ENCODE measurements at regions not wholly inside any gene's neighbourhood (a gene's known extent, or its start where the extent isn't known, plus 50 kb on each side); places are given as distances from the start of the nearest gene placed in this dataset.
A peak's percentile ranks its signal among the peaks of the same experiment; 100 is the strongest.
"Not testable (repeated sequence)": the region's sequence is repeated elsewhere in the genome, so short reads cannot be mapped to it uniquely, and the experiment has no call there.

DNA sequence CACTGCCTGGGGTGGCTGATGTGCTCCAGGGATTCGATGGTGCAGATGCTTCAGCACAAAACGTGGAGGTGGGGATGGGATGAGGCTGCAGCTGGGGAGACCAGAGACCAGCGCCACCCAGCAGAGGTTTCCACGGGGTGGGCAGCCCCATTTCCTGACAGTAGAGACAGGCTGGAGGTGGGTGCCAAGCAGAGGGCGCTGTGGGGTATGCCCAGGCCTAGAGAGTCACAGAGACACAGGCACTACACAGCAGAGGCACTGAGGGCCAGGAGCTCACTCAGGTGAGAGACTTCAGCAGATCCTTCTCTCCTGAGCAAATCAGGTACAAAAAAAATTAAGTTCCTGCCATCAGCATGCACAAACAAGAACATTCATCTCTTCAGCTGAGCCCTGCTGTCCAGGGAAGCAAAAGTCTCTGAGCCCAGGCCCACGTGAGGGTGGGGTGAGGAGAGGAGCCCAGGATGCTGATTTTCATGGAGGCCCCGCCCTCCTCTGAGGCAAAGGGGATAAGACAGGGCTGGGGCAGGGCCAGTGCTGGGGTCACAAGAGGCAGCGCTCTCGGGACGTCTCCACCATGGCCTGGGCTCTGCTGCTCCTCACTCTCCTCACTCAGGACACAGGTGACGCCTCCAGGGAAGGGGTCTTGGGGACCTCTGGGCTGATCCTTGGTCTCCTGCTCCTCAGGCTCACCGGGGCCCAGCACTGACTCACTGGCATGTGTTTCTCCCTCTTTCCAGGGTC is 53.1 kb downstream of the GGTLC2 start:
- no peak for ATAC-seq
- intact Hi-C loops (cut with DNase I), result no loop called here

DNA sequence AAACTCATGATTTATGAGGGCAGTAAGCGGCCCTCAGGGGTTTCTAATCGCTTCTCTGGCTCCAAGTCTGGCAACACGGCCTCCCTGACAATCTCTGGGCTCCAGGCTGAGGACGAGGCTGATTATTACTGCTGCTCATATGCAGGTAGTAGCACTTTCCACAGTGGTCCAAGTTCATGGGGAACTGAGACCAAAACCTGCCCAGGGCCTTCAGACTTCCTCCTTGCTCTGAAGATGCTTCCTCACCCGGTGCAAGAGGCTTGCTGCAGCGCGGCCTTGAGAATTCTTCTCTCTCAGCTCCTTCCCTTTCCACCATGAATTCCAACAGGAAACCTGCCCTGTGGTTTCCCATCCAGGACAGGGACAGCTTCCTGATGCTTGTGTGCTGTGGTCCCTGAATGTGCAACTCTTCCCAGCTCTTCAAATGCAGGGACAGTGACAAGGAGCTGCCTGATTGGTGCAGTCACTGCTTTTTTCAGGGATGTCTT is 53.9 kb downstream of the GGTLC2 start:
- no peak for DNase-seq
- no peak for ATAC-seq
- intact Hi-C loops (cut with DNase I), result no loop called here

More for the DNA sequence above, 53.1 kb downstream of the GGTLC2 start:
- DNase-seq, result no peak

DNA sequence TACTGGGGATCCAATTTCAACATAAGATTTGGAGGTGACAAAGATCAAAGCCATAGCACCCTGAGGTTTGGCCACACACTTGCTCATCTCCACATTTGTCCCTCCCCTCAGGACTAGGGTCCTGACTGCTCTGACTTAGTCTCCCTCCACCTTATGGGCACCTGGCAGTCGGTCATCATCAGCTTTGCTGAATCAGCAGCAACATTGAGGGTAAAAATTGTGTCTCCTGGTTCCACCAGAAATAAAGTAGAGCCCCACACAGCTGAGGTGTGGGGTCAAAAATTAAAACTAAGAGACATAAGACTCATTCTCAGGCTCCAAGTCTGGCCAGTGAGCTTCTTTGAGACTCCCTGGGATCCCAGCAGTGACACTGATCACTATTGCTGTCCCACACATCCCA is 56.2 kb downstream of the GGTLC2 start:
- ATAC-seq (no peak), DNase-seq (no peak)

DNA sequence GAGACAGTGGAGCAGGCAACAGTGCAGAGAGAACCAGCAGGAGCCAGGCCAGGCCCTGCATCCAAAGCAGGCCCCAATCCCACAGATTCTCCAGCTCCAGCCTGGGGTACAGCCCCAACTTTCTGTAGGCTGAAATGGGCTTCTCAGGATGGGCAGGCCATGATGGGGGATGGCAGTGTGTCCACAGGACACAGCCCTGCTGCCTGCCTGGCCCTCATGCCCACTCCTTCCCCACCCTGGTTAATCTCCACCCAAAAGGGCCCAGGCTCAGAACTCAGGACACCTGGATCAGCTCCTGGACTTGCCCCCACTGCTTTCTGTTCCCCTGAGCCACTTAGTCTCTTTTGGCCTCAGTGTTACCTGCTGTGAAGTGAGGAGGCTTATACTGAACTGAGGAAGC is 57.1 kb downstream of the GGTLC2 start:
- DNase-seq; ATAC-seq; intact Hi-C loops (cut with DNase I): not testable (repeated sequence)

More for the DNA sequence above, 56.2 kb downstream of the GGTLC2 start:
- intact Hi-C loops (cut with DNase I), result no loop called here

DNA sequence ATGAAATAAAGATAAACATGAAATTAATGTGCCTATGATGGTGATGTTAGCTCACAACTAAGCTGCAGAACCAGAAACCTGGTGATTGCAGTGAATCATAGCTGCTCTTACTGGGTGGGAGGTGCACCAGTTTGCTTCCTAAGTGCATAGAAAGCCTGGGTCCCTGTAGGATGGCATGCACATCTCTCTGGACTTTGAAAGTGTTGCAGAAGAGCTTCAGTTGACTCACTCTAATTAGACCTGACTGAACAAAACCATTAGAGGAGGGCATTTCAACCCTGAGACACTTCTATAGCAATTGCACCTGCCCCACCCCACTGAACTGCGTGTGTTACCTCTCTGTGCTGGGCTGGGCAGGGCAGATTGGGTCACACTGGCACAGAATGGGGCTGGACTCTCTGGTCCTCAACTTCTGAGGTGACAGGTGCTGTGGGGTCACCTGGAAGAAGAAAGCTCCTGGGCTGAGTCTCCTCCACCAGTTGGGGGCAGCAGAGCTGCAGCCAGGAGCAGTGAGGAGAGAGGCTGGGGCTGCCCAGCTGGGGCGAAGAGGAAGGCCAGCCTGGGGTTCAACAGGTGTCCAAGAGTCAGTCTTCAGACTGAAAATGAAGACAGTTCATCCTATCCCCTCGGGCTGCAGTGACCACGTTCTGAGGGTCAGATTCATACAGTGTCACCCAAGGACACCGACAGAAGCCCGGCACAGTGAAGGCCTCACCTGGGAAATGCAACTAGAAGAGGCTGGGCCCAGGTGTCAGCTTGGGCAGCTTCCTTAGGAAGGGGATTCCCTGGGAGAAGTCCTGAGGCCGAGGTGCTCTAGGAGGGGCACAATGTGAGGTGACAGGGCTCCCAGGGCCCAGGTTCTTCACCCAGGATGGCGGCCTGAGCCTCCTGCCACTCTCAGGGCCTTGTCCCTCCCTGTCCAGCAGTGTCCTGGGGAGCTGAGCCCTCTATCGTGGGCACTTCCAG is 58.1 kb downstream of the GGTLC2 start:
- intact Hi-C loops (cut with DNase I), result no loop called here
- ATAC-seq (peak in 1 of 2 donors; percentile 19), DNase-seq (no peak)

DNA sequence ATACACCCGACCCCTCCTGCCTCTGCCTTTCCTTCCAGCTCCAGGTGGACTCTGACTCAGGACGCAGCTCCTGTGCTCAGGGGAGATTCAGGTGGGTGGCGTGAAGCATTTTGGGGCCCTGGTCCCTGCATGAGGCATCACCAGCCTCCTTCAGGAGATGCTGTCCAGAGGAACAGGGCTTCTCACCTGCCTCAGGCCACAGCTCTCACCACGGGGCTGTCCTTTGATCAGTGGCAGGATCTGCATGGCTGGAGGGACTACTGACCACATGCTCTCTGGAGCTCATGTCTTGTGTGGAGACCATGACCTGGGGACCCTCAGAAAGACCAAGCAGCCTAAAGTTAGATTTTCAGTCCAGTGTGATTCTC is 58.8 kb downstream of the GGTLC2 start:
- intact Hi-C loops (cut with DNase I), result no loop called here
- DNase-seq (no peak), ATAC-seq (no peak)

DNA sequence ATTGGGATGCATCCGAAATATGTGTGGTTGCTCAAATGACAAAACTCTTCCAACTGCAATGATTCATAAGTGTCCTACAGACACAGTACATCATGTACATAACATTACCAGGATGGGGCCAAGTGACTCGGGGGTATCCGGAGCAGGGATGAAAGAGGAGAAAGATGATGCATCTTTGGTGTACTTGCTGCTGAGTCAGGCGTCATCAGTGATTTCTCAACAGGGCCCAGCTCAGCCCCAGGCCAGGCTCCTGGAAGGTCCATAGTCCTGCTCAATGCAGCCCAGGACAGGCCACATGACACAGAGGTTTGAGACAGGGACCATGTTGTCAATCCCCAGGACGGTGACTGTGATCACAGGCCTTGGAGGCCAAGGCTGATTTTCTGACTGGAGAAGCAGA is 59.3 kb downstream of the GGTLC2 start:
- no peak for DNase-seq
- no peak for ATAC-seq
- intact Hi-C loops (cut with DNase I), result no loop called here

DNA sequence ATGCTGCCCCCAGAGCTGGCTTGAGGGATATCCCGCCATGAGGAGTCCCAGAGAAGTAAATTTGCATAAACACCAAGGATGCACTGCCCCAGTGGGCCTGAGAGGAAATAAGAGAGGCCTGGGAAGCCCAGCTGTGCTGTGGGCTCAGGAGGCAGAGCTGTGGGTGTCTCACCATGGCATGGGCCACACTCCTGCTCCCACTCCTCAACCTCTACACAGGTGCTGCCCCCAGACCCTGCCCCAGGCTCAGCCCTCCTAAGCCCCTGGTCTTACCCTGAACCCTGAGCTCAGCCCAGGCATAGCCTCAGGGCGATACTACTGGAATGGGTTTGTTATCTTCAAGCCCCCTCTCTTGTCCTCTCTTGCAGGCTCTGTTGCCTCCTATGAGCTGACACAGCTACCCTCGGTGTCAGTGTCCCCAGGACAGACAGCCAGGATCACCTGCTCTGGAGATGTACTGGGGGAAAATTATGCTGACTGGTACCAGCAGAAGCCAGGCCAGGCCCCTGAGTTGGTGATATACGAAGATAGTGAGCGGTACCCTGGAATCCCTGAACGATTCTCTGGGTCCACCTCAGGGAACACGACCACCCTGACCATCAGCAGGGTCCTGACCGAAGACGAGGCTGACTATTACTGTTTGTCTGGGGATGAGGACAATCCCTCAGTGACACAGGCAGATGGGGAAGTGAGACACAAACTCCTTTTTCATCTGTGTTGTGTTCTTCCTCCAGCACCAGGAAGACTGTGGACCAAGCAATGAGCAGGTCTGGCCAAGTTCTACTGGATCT is 59.9 kb downstream of the GGTLC2 start:
- intact Hi-C loops (cut with DNase I), result no loop called here
- DNase-seq (no peak), ATAC-seq (no peak)

DNA sequence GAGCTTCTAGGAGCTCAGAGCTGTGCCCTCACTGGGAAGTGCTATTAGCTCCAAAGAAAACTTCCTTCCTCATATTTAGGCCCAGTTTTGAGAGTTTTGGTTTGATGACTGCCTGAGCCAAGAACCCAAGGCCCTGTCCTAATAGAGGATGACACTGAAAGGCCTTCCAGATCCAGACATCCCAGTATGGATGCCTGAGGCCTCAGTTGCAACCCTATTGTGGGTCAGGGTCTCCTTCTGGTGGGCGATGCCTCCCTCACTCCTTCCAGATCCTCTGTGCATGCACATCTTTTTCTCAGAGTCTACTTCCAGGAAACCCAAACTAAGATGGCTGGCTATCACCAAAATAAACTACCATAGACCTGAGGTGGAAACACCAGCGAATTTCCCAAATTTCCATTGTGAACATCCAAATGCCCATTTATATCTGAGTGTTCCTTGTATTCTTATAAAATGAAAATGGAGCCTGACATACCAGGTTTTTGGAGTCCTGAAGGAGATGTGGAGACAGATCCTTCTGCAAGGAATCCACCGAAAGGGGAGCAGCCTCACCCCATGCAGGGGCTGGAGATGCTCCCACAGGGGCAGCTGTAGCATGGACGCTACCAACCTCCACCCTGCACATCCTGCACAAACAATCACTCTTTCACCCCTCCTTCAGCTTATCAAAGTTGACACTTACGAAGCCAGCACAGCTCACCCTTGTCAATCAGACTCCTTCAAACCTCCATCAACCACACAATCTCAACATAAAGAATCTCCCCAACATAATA is 61.1 kb downstream of the GGTLC2 start:
- ATAC-seq, result no peak
- intact Hi-C loops (cut with DNase I), result loop anchor here (2.0 kb wide), 1 partner anchor 59 kb away; no protein-coding TSS in a partner anchor
- DNase-seq, result no peak

DNA sequence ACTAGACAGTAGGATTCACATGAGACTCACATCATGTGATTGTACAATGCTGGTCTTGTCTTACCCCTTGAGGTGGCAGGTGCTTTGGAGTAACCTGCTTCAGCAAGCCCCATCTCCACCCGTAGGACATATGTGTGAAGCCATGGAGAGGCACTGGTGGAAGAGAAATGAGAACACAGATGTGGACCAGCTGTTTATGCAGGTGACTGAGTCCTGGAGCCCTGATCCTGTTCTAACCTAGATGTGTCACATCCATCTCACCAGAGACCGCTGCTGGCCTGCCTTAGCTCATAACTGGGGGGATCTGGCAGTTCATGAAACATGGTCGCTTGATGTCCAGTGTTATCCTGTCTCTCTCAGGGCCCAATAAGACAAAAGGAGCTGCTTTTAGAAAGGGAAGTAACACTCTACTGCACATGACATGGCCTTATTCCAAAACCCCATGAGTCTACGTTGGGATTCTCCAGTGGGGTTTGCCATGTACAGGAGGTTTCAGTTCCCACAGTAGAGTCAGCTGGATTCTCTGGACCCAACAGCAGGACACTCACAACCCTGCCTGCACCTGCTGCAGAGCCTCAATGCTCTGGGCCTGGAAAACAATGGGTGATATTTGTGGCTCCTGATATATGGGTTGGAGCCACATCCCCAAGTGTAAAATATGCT is 62.0 kb downstream of the GGTLC2 start:
- DNase-seq, result no peak
- intact Hi-C loops (cut with DNase I), result loop anchor here (2.0 kb wide), 1 partner anchor 58 kb away; no protein-coding TSS in a partner anchor

DNA sequence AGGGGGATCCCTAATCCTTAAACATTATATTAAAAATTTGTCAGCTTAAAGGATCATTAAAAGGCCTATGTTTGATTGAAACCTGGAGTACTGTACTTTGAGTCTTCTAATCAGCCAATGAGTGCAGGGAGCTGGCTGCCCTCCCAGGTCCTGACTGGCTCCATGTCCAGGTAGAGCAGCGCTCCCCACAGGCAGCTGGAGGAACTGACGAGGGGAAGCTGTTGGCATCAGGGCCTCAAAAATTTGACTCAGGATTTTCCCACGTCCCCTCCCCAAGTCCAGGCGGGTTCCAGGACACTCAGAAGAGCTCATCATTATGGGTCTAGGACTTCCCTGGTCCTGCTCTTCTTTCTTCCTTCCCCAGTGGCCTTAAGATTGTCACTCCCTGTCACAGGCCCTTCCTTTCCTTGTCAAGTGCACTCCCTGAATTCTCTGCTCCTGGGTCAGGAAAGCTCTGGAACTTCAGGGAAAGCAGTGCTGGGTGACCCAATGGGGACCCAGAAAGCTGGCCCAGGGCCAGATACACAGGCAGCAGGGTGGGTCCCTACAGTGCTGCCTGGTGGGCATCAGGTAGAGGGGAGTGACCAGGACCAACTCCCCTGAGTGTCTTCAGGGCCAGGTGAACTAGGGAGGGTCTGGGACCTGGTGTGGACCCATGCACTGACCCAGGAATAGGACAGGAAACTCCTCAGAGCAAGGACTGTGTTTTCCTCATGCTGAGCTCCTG is 65.5 kb downstream of the GGTLC2 start:
- intact Hi-C loops (cut with DNase I), result no loop called here
- no peak for DNase-seq
- ATAC-seq, result no peak

More for the DNA sequence above, 62.0 kb downstream of the GGTLC2 start:
- ATAC-seq, result no peak

DNA sequence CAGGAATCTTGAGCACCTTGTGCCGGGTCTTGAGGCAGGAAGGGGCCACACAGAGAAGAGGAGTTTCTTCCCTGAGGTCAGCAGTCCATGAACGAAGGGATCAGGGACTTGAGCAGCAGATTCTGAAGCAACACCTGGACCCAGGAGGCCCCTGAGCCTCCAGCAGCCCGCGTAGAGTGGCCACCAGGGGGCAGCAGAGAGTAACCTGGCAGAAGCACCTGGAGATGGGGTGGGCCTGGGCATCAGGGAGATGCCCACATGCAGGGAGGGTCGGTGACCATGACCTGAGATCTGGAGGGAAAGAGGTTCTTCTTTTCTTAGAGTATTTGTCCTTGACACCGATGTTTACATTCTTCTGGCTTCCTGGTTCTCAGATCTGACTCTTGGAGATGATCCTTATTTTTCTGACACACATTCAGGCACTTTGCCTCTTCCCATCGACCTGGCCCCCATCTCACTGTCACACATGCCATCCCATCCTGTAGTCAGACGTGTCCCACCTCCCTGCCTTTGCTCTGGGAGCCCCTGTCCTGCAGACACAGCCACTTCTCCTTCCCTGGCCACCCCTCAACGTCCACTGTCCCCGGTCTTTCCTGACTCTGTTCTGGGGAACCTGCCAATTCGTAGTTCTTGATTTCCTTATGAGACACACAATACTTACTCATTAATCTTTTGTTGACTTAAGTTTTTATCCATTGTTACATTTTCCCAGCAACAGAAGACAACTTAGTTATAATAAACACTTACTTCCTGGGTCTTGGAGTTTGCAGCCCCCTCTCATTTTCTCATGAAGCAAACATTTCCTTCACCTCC is 66.5 kb downstream of the GGTLC2 start:
- intact Hi-C loops (cut with DNase I), result no loop called here
- DNase-seq (peak; percentile 53), ATAC-seq (peak; percentile 67 to 73)

DNA sequence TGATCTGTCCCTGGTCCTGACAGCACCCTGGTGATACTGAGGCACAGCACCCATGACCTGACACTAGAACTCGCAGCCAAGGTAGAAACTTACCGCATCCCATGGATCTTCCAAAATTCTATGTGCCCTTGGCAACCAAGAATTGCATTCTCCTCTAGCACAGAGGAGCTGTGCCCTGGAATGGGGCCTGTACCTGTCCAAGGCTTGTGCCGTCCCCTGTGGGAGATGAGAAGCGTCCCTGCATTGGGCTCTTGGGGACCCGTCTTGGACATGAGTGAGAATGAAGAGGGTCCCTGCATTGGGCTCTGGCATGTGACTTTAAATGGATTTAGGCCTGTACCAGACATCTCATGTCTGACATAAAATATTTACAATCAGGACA is 67.1 kb downstream of the GGTLC2 start:
- ATAC-seq (no peak), DNase-seq (no peak)
- intact Hi-C loops (cut with DNase I), result no loop called here

DNA sequence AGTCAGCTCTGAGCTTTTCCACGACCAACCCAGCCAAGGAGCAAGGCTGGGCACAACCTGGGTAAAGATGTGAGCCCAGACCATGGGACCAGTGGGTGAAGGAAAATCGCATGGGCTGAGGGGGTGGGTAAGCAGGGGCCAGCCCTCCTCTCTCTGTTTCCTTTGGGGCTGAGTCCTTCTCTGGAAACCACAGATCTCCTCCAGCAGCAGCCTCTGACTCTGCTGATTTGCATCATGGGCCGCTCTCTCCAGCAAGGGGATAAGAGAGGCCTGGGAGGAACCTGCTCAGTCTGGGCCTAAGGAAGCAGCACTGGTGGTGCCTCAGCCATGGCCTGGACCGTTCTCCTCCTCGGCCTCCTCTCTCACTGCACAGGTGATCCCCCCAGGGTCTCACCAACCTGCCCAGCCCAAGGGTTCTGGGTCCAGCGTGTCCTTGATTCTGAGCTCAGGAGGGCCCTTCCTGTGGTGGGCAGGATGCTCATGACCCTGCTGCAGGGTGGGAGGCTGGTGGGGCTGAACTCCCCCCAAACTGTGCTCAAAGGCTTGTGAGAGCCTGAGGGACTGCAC is 67.8 kb downstream of the GGTLC2 start:
- intact Hi-C loops (cut with DNase I), result no loop called here
- ATAC-seq (no peak), DNase-seq (no peak)

DNA sequence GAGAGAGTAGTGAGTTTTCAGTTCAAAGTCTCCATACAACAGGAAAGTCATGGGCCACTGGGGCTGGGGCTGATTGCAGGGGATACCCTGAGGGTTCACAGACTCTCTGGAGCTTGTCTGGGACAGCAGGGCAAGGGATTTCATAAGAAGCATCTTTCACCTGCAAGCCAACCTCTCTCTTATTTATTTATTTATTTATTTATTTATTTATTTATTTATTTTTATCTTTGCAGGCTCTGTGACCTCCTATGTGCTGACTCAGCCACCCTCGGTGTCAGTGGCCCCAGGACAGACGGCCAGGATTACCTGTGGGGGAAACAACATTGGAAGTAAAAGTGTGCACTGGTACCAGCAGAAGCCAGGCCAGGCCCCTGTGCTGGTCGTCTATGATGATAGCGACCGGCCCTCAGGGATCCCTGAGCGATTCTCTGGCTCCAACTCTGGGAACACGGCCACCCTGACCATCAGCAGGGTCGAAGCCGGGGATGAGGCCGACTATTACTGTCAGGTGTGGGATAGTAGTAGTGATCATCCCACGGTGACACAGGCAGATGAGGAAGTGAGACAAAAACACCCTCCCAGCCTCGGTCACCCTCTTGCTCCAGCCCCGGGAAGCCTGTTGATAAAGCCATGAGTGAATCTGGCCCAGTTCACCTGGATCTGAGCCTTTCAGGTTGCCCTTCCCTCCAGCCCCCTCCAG is 68.4 kb downstream of the GGTLC2 start:
- DNase-seq, result no peak
- intact Hi-C loops (cut with DNase I), result no loop called here
- no peak for ATAC-seq

DNA sequence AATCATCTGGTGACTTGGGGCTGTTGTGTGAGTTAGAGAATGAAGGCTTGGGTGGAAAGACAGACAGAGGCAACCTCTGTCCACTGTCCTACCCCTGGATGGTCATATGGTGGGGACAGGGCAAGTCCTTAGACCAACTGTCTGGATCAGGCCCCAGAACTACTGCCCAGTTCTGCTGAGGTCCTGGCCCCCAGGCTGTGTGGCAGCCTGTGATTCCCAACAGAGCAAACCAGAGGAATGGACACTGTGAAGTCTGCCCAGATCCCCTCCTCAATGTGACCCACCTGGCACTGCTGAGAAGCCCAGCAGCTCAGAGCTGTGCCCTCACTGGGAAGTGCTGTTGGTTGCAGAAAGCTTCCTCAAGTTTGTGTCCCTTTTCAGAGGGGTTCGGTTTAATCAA is 69.0 kb downstream of the GGTLC2 start:
- DNase-seq (no peak), ATAC-seq (no peak)
- intact Hi-C loops (cut with DNase I), result no loop called here

Data from left cardiac atrium (tissue), 4 donors.